Trophoblast cell (in vitro differentiated cells and primary cell): ENCODE measurements at regions not wholly inside any gene's neighbourhood (a gene's known extent, or its start where the extent isn't known, plus 50 kb on each side); places are given as distances from the start of the nearest gene placed in this dataset.

Experiments used
- DNase-seq, 2 donors: peaks; one replicate each; pipeline ENCODE4 v3.0.0-alpha.2; 2016
- H2AFZ ChIP-seq: 2 replicates; pipeline ENCODE4 v1.6.1; 2013; ENCODE audit warnings: low read length, moderate library complexity, mild to moderate bottlenecking; ENCODE audit not compliant: insufficient read depth, poor library complexity
- H2AK5ac ChIP-seq: 2 replicates; pipeline ENCODE4 v1.6.1; 2013; ENCODE audit warnings: mild to moderate bottlenecking, low read length
- H2BK120ac ChIP-seq: 2 replicates; pipeline ENCODE4 v1.6.1; 2013; ENCODE audit warnings: low read length, mild to moderate bottlenecking, moderate library complexity; ENCODE audit not compliant: insufficient read depth, poor library complexity
- H2BK12ac ChIP-seq: 2 replicates; pipeline ENCODE4 v1.6.1; 2013; ENCODE audit warnings: mild to moderate bottlenecking, low read length, moderate library complexity
- H2BK5ac ChIP-seq: 2 replicates; pipeline ENCODE4 v1.6.1; 2013; ENCODE audit warnings: low read length, low read depth, moderate library complexity, mild to moderate bottlenecking; ENCODE audit not compliant: poor library complexity
- H3K14ac ChIP-seq: 2 replicates; pipeline ENCODE4 v1.6.1; 2013; ENCODE audit warnings: mild to moderate bottlenecking, low read length
- H3K18ac ChIP-seq: 2 replicates; pipeline ENCODE4 v1.6.1; 2013; ENCODE audit warnings: mild to moderate bottlenecking, low read length
- H3K23ac ChIP-seq: 2 replicates; pipeline ENCODE4 v1.6.1; 2013; ENCODE audit warnings: low read length
- H3K27ac ChIP-seq: 2 replicates; pipeline ENCODE4 v1.5.1; 2013; ENCODE audit warnings: low read depth, mild to moderate bottlenecking, inconsistent platforms, low read length, moderate library complexity
- H3K27me3 ChIP-seq: 2 replicates; pipeline ENCODE4 v1.6.1; 2013; ENCODE audit warnings: inconsistent platforms, mild to moderate bottlenecking, low read length, moderate library complexity; ENCODE audit not compliant: insufficient read depth
- H3K36me3 ChIP-seq, 2 experiments: 1 replicate in 1 of 2; 2 replicates in 1 of 2; pipeline ENCODE4 v1.6.1; 2013; ENCODE audit warnings: low read length in 2 of 2, mild to moderate bottlenecking in 2 of 2, moderate library complexity in 1 of 2; ENCODE audit not compliant: insufficient read depth in 2 of 2, control insufficient read depth in 1 of 2
- H3K4ac ChIP-seq: 2 replicates; pipeline ENCODE4 v1.6.1; 2013; ENCODE audit warnings: low read depth, mild to moderate bottlenecking, low read length, moderate library complexity
- H3K4me1 ChIP-seq, 2 experiments: 1 replicate in 1 of 2; 2 replicates in 1 of 2; pipeline ENCODE4 v1.6.1; 2013; ENCODE audit warnings: low read length in 2 of 2, mild to moderate bottlenecking in 2 of 2, moderate library complexity in 1 of 2; ENCODE audit not compliant: insufficient read depth in 2 of 2, control insufficient read depth in 1 of 2
- H3K4me2 ChIP-seq: 2 replicates; pipeline ENCODE4 v1.6.1; 2013; ENCODE audit warnings: inconsistent platforms, mild to moderate bottlenecking, low read length, moderate library complexity
- H3K4me3 ChIP-seq: 2 replicates; pipeline ENCODE4 v1.5.1; 2013; ENCODE audit warnings: mild to moderate bottlenecking, low read depth, low read length, inconsistent platforms
- H3K79me1 ChIP-seq: one replicate; pipeline ENCODE4 v1.6.1; 2013; ENCODE audit warnings: low read length
- H3K79me2 ChIP-seq: 2 replicates; pipeline ENCODE4 v1.6.1; 2013; ENCODE audit warnings: low read length, mild to moderate bottlenecking; ENCODE audit not compliant: control insufficient read depth, insufficient read depth, poor library complexity
- H3K9ac ChIP-seq: 2 replicates; pipeline ENCODE4 v1.6.1; 2013; ENCODE audit warnings: mild to moderate bottlenecking, low read length
- H3K9me3 ChIP-seq: 2 replicates; pipeline ENCODE4 v1.6.1; 2013; ENCODE audit warnings: low read depth, mild to moderate bottlenecking, control low read depth, inconsistent platforms, low read length; ENCODE audit not compliant: insufficient read depth
- H4K12ac ChIP-seq: 2 replicates; pipeline ENCODE4 v1.6.1; 2013; ENCODE audit warnings: low read depth, mild to moderate bottlenecking, low read length, moderate library complexity
- H4K8ac ChIP-seq: 2 replicates; pipeline ENCODE4 v1.6.1; 2013; ENCODE audit warnings: low read depth, mild to moderate bottlenecking, low read length, moderate library complexity
- H4K91ac ChIP-seq: one replicate; pipeline ENCODE4 v1.6.1; 2013; ENCODE audit warnings: low read depth, mild to moderate bottlenecking, low read length, moderate library complexity
- WGBS: extraction: QIAGEN DNeasy Blood & Tissue Kit; methylation state at CpG from one replicate; pipeline ENCODE4 v1.1.7; 2013; ENCODE audit warnings: missing lambda C conversion rate; ENCODE audit not compliant: insufficient read length, insufficient coverage; ENCODE audit errors: extremely low coverage; 5-methylcytosine and 5-hydroxymethylcytosine counted together

- no peak overlapping the region for H3K9ac ChIP-seq
- no peak overlapping the region for H4K8ac ChIP-seq
- no peak overlapping the region for H3K18ac ChIP-seq
- H3K14ac ChIP-seq = no peak overlapping the region
- no peaks in the 10 kb centered on the region for H3K36me3 ChIP-seq
- no peak overlapping the region for H3K4me2 ChIP-seq
- H3K79me1 ChIP-seq = no peaks in the 10 kb centered on the region
- H4K91ac ChIP-seq = no peak overlapping the region
- H2AK5ac ChIP-seq = no peak overlapping the region
- DNase-seq = no peak
- no peak overlapping the region for H3K4ac ChIP-seq
- no peak overlapping the region for H2BK12ac ChIP-seq
- no peak overlapping the region for H3K27ac ChIP-seq
- H3K4me3 ChIP-seq = no peak overlapping the region
- H3K27me3 ChIP-seq = no peaks in the 10 kb centered on the region
- peaks cover 3 to 4% of the 10 kb centered on the region in 2 experiments for H3K4me1 ChIP-seq
- H3K79me2 ChIP-seq = no peaks in the 10 kb centered on the region
- H2AFZ ChIP-seq = no peak overlapping the region
- H3K9me3 ChIP-seq = no peaks in the 10 kb centered on the region
- whole genome bisulfite sequencing = no CpG with 5 or more reads among the region's 4 CpGs
- H3K23ac ChIP-seq = no peak overlapping the region
- no peak overlapping the region for H2BK5ac ChIP-seq
- H4K12ac ChIP-seq = no peak overlapping the region
- no peak overlapping the region for H2BK120ac ChIP-seq
These were observed 59.8 kb upstream of the GPM6B start for GRCh38 chrX:13876652-13877051.

GRCh38 chrX:13875572-13875971, 58.7 kb upstream of the GPM6B start:
- Histone ChIP-seq H2AK5ac (no peak overlapping the region), H3K27ac (no peak overlapping the region), H3K4ac (no peak overlapping the region), H3K23ac (no peak overlapping the region), H4K91ac (no peak overlapping the region), H4K8ac (no peak overlapping the region), H3K36me3 (no peaks in the 10 kb centered on the region), H3K14ac (no peak overlapping the region), H3K27me3 (no peaks in the 10 kb centered on the region), H3K9ac (no peak overlapping the region), H2BK12ac (no peak overlapping the region), H4K12ac (no peak overlapping the region), H2BK120ac (no peak overlapping the region), H3K79me1 (no peaks in the 10 kb centered on the region), H3K79me2 (no peaks in the 10 kb centered on the region), H3K9me3 (no peaks in the 10 kb centered on the region), H2BK5ac (no peak overlapping the region), H3K18ac (no peak overlapping the region), H3K4me1 (peaks cover 3 to 4% of the 10 kb centered on the region in 2 experiments), H2AFZ (no peak overlapping the region), H3K4me2 (no peak overlapping the region), H3K4me3 (no peak overlapping the region)
- WGBS = no CpG with 5 or more reads among the region's 3 CpGs
- DNase-seq = no peak

GRCh38 chrX:13868591-13868990, 51.7 kb upstream of the GPM6B start:
- no peaks in the 10 kb centered on the region for H3K79me2 ChIP-seq
- DNase-seq = peak in 1 of 2 donors; percentile 38
- no peaks in the 10 kb centered on the region for H3K4me1 ChIP-seq
- H3K4me3 ChIP-seq = no peak overlapping the region
- H3K4me2 ChIP-seq = no peak overlapping the region
- H2BK5ac ChIP-seq = no peak overlapping the region
- no peak overlapping the region for H4K12ac ChIP-seq
- no peak overlapping the region for H2AK5ac ChIP-seq
- H4K8ac ChIP-seq = no peak overlapping the region
- no peak overlapping the region for H2AFZ ChIP-seq
- no peak overlapping the region for H3K14ac ChIP-seq
- H3K9ac ChIP-seq = no peak overlapping the region
- H3K79me1 ChIP-seq = no peaks in the 10 kb centered on the region
- no peak overlapping the region for H3K27ac ChIP-seq
- H3K18ac ChIP-seq = no peak overlapping the region
- H4K91ac ChIP-seq = no peak overlapping the region
- H3K23ac ChIP-seq = no peak overlapping the region
- H3K9me3 ChIP-seq = no peaks in the 10 kb centered on the region
- H3K4ac ChIP-seq = no peak overlapping the region
- no peaks in the 10 kb centered on the region for H3K27me3 ChIP-seq
- no peaks in the 10 kb centered on the region for H3K36me3 ChIP-seq
- no peak overlapping the region for H2BK120ac ChIP-seq
- H2BK12ac ChIP-seq = no peak overlapping the region
